ENCODE measurements at regions not wholly inside any gene's neighbourhood (a gene's known extent, or its start where the extent isn't known, plus 50 kb on each side); places are given as distances from the start of the nearest gene placed in this dataset.

DNA sequence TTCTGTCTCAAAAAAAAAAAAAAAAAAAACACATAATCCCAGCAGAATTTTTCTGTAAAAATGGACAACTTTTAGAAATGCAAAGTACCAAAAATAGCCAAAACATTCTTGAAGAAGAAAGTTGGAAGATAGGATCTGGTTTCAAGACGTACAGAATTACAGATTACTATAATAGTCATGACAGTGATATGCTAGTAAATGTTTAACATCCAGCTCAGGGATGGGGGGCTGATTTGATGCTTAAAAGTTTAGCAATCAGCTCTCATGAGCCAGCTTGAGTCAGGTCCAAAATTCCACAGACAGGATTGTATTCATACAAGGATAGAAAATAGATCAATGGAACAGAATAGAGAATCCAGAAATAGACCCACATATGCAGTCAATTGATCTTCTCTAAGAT lies 100.5 kb downstream of the CYB561 start:
- TF ChIP-seq, protein P1, sequence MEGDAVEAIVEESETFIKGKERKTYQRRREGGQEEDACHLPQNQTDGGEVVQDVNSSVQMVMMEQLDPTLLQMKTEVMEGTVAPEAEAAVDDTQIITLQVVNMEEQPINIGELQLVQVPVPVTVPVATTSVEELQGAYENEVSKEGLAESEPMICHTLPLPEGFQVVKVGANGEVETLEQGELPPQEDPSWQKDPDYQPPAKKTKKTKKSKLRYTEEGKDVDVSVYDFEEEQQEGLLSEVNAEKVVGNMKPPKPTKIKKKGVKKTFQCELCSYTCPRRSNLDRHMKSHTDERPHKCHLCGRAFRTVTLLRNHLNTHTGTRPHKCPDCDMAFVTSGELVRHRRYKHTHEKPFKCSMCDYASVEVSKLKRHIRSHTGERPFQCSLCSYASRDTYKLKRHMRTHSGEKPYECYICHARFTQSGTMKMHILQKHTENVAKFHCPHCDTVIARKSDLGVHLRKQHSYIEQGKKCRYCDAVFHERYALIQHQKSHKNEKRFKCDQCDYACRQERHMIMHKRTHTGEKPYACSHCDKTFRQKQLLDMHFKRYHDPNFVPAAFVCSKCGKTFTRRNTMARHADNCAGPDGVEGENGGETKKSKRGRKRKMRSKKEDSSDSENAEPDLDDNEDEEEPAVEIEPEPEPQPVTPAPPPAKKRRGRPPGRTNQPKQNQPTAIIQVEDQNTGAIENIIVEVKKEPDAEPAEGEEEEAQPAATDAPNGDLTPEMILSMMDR (conservative IDR thresholded peaks at IDR 0.05) = no peak
- TF ChIP-seq ZFX (IDR thresholded peaks at IDR 0.05) = no peak

All from C4-2B (cell line).